Cerebellar nuclear complex (tissue), 1 donor: ENCODE measurements at regions not wholly inside any gene's neighbourhood (a gene's known extent, or its start where the extent isn't known, plus 50 kb on each side); places are given as distances from the start of the nearest gene placed in this dataset.
"Not testable (repeated sequence)": the region's sequence is repeated elsewhere in the genome, so short reads cannot be mapped to it uniquely, and the experiment has no call there.

Experiments
- DNase-seq, 2 experiments: peaks; one replicate each; lab custom pipeline; 2025; lab: John Stamatoyannopoulos, UW

DNA sequence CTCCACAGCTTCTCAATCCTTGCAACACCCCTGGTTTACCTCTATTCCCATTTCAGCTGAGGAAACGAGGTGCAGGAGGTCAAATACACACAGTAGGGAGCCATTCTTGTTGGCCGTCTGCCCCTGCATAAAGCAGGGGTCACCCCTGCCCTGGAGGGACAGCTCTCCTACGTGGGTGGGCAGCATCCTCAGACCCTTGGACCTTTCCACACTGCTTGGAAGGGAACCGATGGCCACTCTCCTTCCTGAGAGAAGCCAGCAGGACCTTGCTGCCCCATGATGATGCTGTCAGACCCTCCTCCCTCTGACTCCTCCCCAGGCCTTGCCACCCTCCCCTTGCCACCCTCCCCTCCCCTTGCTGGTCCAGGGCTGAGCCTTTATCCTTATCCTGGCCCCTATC lies 121.1 kb upstream of the SYT13 start:
- no peak for DNase-seq

DNA sequence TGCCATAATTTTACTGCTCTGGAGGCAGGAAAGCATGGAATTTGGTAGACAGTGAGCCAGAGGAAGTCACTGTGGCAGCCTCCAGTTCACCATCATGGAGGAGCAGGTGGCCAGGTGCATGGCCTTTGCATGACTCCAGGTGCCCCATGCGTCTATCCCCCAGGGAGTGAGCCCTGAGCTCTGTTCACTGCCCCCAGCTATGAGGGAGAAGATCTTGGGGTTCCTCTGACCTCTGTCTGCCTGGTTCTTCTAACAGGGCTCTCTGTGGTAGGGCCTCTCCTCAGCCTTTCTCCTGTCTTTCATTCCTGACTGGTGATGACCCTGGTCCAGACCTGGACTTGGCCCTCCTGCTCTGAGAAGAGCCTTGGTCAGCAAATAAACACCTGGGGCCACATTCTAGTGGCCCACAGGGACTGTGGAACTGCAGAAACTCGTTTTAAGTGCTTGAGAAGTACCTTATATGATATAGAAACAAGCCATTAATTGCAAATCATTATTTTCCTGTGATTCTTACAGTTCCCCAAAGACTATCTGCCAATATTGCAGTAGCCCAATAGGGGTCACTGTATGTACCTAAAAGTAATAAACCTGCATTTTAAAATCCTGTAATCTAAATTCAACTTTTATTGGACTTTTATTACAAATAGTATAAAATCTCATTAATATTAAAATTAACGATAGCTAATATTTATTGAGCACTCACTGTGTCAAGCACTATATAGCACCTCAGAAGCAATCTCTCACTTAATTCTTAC lies 120.0 kb upstream of the SYT13 start:
- DNase-seq, result no peak

DNA sequence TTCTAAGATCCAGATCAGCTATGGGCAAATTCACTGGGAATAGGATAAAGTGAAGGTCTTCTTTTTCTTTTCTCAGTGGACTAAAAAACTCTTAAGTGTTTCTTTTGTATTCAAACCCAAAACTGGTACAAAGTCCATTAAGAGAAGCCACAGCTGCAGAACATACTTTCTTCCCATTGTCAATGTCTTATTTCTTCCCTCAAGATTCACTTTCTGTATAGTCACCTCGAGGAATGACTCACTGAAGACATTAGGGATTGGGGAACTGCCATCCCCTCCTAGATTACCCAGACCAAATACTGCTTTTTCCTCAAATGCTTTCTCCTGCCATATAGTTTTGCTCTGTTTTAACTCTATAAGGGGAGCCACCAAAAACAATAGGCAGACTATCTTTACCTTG lies 117.4 kb upstream of the SYT13 start:
- DNase-seq, result not testable (repeated sequence)

DNA sequence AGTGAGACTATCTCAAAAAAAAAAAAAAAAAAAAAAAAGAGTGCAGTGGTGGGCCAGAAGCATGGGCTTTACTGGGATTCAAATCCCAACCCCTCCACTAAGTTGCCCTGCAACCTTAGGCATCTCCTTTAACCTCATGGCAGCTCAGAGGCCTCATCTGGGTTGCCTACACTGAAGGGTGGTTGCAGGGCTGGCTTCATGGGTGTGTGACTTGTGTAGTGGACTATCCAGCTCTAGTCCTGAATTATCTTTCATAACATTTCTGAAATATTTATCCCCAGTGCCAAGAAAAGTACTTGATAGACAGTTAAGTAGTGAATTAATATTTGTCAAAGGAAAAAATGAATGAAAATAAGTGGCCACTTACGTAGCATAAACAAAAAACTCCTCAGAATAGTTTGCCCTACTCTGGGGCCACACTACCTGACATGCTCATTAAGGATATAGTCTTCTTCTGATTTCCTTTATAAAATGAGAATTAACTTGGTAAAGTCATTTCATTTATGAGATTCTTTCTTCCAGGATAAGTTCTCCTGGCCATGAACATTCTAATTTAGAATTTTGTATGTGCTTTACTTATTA lies 116.0 kb upstream of the SYT13 start:
- no peak for DNase-seq

DNA sequence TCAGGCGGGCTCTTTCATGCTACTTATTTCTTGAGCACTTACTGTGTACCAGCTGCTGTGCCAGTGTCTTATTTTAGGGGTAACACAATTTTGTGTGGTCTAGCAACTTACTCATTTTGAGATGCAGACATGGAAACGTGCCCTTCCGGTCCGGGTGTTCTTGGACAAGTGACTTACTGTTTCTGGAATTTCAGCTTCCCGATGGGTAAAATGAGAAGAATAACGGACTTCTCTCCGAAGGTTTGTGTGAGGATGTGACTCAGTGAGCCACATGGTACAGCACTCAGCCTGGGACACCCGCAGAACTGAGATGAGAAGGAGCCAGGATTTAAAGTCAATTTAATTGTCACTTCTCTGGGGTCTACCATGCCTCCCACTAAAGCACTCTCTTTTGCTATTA lies 114.5 kb upstream of the SYT13 start:
- DNase-seq, result no peak

DNA sequence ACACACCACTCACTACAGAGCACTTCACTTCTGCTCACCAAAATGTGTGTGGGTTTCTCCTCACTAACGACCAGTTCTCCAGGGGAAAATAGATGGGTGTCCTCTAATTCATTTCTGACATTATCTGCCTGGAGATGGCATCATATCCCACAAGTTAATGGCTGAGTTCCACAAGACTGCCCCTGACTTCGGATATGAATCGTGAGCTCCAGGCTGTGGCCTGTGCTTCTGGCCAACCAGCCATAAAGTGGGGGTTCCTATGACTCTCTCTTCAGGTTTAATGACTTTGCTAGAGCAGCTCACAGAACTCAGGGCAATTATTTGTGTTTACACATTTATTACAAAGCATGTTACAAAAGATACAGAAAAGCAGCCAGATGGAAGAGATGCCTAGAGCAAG lies 113.0 kb upstream of the SYT13 start:
- no peak for DNase-seq

DNA sequence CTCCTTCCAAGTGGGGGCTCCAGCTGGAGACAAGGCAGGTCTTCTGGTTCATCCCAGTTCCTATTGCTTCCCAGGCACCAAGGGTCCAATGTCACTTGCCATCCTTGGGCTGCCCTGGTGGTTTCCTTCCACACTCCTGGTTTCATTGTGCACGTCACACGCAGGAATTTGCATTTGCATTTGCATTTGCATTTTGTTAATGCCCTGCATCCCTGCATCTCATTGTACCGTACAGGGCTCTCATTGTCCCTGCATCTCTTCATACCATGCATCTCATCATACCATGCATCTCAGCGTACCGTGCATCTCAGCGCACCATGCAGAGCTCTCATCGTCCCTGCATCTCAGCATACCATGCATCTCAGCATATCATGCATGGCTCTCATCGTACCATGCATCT lies 112.2 kb upstream of the SYT13 start:
- no peak for DNase-seq

DNA sequence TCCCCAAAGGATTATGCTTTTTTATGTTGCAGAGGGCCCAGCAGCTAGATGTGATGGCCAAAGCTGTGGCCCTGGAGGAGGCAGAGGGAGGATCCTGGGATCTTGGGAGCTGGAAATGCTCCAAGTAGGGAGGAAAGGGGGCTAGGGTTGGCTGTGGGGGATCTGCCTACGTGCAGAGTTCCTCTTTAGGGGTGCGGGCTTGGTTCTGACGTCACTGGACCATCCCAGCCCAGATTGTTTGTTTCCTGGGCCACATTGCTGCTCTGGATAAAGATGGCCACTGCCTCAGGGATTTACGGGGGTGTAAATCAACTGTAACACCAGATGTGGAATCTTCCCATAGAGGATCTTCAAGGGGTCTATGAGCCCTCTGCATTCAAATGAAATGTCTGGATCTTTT lies 110.3 kb upstream of the SYT13 start:
- DNase-seq, result no peak

DNA sequence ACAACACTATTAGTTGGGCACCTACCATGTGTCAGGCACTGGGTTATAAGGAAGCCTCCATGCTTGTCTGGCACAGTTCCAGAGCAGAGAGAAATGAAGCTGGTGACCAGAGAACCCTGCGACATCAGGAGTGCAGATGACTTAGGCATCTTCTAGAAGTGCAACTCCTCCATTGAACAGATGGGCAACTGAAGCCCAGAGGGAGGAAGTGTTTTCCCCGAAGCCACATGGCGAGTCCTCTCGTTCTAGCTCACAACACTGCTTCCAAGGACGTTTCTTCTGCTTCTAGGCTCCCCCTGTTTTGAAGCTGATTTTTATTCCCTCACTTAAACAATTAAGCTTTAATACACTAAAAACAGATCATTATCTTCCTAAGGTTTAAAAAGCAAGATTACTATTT lies 109.8 kb upstream of the SYT13 start:
- DNase-seq, result no peak

DNA sequence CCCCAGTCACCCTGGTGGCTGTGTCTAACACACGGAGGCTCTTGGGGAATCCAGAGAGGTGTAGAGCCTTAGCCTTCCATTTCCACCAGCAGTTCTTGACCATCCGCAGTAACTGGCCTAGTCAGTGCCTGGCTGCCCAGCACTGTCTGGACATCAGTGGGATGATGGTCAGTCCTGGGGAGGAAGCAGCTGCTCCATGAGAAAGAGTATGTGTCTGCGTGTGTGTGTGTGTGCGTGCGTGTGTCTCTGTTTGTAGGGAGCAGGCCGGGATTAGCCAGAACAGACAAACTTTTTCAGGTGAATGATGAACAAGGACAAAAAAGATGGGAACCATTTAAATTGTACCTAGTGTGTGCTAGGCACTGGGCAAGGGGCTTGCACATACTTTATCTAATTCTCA lies 109.3 kb upstream of the SYT13 start:
- no peak for DNase-seq

DNA sequence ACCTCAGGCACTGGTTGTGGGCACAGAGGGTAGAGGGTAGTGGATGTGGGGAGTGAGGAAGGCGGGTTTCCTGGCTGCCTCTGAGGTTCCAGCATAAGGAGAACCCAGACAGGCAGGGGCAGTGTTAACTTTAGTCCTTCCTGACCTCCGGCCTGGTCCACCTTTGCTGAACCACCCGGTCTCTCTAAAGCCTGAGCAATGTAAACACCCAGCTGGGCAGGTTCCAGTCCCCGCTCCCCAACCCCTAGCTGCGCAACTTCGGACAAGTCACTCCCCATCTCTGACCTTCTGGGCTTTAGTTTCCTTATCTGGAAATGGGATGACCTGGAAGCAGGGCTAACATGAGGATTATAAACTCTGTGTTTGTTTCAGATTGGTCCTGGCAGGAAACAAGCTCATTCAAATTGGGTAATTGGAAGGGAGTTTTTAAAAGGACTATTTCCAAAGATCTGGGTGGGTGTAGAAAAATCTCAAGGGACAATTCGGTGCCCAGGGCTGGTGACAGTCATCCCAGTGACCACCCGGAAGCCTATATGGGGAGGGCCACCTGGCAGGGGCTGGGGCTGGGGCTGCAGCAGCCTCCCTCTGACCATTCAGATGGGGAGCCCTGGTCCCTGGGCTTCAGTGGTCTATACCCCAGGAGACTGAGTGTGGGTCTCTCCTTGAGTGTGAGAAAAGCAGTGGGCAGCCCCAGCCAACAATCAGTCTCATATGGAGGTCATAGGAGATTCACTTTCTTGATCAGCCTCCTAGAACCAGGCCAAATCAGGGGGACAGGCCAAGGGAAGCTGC lies 108.3 kb upstream of the SYT13 start:
- DNase-seq, result no peak

DNA sequence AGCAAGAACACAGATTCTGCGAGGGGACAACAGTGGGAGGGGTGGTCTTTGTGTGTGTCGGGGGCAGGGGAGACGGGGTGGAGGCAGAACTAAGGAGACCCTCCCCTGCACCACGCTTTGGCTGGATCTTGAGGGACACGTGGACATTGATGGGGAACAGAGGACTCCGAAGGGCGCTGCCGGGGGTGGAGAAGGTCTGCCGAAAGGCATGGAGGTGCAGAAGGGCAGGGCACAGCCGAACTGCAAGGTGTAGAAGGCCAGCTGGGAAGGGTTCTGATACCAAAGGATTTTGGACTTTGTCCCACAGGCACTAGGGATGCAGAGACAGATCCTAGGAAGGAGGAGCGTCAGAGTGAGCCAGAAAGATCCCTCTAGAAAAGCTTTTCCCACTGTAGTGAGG lies 107.7 kb upstream of the SYT13 start:
- no peak for DNase-seq

DNA sequence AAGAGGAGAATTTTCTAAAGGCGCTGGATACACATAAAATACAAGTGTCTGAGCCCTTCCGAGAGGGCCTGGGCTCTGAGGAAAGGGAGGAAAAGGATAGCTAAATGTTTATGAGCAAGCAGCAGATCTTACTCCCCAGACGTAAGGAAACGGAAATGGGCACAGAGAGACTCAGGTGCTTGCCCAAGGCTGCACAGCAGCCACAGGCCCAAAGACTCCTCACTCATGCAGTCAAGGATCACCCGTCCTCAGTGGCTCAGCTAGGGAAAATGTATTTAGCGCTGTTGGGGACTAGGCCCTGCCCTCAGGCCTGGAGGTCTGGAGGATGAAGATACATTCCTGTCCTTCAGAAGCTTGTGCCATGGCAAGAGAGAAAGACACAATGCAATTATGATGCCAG lies 107.2 kb upstream of the SYT13 start:
- no peak for DNase-seq

DNA sequence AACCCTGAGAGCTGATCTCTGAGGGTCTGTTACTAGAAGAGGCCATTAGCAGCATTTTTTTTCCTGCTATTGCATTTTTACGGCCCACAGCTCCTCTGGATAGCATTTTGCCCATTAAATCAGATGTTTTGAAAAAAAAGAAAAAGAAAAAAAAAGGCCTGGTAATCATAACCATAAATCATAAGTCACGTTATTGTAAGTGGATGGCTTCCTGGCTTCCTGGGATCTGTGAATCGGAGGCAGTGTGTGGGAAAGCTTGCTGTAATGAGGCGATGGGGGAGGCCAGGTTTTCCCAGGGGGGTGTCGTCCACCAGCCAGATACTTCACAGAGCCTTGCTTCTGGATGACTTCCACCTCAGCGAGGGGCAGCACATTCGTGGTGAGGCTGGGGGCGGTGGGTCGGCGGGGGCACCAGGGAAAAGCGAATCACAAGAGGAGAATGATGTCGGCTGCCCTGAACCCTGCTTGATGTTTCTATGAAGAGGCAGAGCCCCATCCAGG lies 106.5 kb upstream of the SYT13 start:
- no peak for DNase-seq

DNA sequence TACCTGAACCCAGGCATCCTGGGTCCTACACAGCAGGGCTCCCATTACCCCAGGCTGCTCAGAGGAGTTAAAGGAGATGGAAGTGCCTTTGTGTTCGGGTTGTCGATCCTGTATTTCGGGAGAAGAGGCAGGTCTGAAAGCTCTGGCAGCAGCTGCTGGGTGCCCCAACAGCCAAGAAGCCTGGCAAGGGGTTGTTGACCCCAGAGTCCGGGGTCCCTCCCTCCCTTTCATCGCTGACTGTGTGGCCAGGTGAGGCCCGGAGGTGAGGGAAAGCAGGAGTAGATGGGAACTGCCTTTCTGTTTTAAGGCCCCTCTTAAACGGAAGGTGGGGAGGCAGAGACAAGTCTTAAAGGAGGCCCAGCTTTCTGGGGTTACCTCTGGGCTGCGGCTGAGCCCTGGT lies 106.0 kb upstream of the SYT13 start:
- DNase-seq, result no peak

DNA sequence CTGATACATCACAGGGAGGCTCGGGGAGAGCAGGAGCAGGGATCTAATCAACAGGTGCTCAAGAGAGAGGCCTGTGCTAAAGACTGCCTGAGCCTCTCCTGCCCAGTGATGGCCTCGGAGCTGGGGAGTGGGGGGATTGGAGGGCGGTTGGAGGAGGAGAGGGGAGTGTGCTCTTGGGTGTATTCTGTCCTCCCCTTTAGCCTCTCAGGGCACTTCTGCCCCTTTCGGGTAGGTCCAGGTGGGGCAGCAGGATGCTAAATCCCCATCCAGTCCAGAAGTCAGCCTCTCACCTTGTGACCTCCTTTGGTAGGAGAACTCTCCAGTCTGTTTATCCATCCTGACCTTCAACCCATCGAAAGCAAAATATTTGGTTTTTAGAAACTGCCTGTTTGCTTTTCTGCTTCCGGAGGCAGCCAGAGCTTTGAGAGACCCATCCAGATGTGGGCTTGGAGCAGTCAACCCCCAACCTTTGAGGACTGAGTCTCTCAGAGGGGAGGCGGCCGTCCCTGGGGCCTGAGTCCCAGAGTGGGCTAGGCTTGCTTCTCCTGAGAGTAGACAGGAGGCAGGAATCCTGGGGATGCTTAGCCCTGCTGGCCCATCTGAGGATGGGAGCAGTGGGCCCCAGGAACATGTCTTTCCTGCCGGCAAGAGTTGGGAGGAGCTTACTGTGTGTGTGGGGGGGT lies 105.2 kb upstream of the SYT13 start:
- DNase-seq, result no peak

DNA sequence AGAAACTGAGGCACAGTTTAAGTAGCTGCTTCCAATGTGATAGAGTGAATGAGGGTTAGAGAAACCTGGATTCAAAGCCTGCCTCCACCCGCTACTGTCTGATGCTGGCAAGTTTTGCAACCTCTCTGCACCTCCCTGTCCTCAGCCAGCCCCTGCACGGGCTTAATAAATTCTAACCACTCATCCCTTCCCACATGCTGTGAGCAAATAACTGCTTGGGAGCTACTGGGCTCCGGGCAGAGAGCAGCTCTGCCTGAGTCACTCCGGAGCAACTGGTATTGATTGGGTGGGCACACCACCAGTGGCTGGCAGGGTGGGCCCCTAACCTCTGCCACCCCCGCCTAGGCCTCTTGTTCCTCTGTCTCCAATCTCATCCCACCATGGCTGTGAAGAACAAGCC lies 104.3 kb upstream of the SYT13 start:
- DNase-seq, result no peak

DNA sequence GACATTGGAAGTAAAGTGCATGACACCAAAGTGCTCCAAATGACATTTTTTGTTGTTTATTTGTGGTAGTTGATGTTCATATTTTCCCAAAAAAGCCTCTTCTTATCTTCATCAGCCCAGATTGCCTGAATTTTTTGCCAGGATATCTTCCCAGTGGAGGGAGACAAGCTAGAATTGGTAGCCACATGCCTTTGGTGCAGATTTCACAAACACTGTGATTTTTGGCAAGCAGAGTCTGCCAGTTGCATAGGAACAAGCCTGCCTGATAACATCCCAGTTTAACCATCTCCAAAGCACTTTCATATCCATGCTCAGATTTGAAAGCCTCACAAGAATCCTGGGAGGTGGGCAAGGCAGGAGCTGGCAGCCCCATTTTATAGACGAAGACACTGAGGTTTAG lies 102.3 kb upstream of the SYT13 start:
- DNase-seq, result no peak

DNA sequence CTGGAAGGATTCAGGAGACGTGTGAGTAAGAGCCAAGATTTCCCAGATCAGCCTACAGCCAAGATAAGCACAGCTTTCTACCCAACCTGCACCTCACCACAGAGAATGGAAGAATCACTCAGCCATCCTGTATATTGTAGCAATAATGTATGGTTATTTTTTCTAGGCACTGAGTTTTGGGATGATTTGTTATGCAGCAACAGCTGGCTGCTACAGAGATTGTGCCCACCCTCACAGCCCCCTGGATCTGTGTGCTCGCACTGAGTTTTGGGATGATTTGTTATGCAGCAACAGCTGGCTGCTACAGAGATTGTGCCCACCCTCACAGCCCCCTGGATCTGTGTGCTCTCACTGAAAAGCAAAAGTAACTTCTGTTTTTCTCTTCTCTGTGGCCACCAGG lies 101.7 kb upstream of the SYT13 start:
- not testable (repeated sequence) for DNase-seq

DNA sequence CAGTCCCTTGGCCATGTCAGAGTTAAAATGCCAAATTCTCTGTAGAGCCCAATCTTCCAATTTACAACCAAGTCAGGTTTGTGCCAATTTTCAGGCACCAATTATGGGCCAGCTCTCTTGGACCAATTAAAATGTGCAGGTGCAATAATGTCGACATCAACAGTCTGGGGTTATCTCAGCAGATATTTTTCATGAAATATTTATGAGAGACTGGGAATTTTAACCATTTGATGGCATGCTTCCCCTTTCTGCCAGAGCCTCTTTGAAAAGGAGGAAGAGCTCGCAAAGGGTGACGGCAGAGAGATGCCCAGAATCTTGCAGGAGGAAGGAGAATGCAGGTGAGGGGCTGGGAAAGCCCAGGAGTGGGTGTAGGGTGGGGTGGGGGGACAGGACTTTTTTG lies 100.8 kb upstream of the SYT13 start:
- DNase-seq, result no peak

DNA sequence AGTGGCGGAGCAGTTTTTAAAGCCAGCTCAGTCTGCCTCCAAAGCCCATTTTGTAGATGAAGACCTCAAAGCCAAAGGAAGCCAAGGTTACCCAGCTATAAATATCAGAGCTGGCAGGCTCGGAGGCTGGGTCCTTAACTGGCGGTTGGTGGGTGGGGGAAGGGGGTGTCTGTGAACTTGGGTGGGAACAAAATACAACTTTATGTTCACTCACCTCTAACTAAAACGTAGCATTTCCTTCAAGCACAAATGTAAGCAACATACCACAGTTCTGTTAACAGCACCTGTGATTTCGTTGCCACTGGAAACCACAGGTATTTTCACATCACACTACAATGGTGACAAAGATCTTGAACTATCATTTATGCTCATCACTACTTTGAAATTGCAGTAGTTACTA lies 99.7 kb upstream of the SYT13 start:
- DNase-seq, result no peak

DNA sequence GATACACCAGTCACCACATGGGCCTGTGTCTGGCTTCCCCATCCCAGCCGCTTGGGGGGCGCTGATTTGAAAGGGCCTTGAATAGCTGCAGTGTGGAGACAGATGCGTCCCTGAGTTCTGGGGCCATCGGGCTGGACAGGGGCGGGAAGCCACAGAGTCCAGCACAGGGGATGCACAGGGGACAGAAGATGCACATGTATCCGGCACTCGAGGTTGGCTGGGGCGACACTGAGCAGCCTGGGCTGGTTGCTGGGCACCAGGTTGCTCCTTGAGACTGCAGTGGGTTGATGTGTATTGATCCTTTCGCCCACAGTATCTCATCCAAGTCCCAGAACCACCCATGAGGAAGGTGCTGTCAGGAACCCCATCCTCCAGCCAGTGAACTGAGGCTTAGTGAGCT lies 99.3 kb upstream of the SYT13 start:
- DNase-seq, result no peak
